K562 (cell line): ENCODE measurements at regions not wholly inside any gene's neighbourhood (a gene's known extent, or its start where the extent isn't known, plus 50 kb on each side); places are given as distances from the start of the nearest gene placed in this dataset.

ENCODE experiments used
- CBX1 ChIP-seq: sonication (generic); IDR thresholded peaks from 2 replicates; pipeline ENCODE4 v1.6.1; 2016; ENCODE audit warnings: antibody characterized with exemption, low read depth, mild to moderate bottlenecking
- NONO ChIP-seq, 2 experiments: fragments of 200-400 bp in 1 of 2; fragments of 450-650 bp in 1 of 2; formaldehyde crosslinking in 1 of 2; IDR thresholded peaks; 2 replicates each; pipeline ENCODE4 v1.6.1; 2017; ENCODE audit warnings: low read depth in 2 of 2, mild to moderate bottlenecking in 2 of 2, moderate library complexity in 2 of 2, low read length in 1 of 2
- TBL1XR1 ChIP-seq, 2 experiments: IDR thresholded peaks; 2 replicates each; pipeline ENCODE4 v1.6.1; 2012; ENCODE audit warnings: improper control_type of control experiment in 2 of 2, low read length in 2 of 2, mild to moderate bottlenecking in 1 of 2
- TF ChIP-seq, protein P1 (sequence below): sonication (generic); formaldehyde crosslinking; IDR thresholded peaks from 2 replicates; pipeline ENCODE4 v1.9.0; 2022; ENCODE audit warnings: mild to moderate bottlenecking, missing genetic modification reagents
- TF ChIP-seq, protein P2 (sequence below), 3 experiments: IDR thresholded peaks in 2 of 3; conservative IDR thresholded peaks in 1 of 3; 2 replicates each; pipeline ENCODE4 v1.5.1; 2011 to 2012; ENCODE audit warnings: low read length in 3 of 3, mild to moderate bottlenecking in 3 of 3, control low read depth in 2 of 3, improper control_type of control experiment in 1 of 3, inconsistent platforms in 1 of 3, low read depth in 1 of 3, mixed read lengths in 1 of 3, moderate library complexity in 1 of 3; ENCODE audit not compliant: insufficient read depth in 2 of 3
- TF ChIP-seq, protein P3 (sequence below): fragments of 250-450 bp; sonication (Bioruptor Pico); IDR thresholded peaks from 2 replicates; pipeline ENCODE4 v1.8.0; 2021; ENCODE audit warnings: moderate library complexity, mild to moderate bottlenecking, inconsistent platforms
- TF ChIP-seq, protein P4 (sequence below): fragments of 450-650 bp; IDR thresholded peaks from 2 replicates; pipeline ENCODE4 v1.6.1; 2017; ENCODE audit warnings: mild to moderate bottlenecking, moderate library complexity

DNA sequence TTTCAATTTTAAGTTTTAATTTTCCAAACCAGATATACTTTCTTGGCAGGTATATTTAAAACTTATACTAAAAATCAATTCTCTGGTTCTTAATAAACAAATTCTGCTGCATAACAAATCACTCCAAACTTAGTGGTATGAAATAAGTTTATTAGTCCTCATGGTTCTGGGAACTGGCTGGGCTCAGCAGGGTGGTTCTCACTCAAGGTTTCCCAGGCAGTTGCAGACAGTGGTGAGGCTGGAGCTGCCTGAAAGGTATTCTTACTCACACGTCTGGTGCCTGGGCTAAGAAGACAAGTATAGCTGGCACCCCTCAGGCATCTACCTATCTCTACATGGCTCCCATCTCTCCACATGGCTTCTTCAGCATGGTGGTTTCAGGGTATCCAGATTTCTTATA lies 308.2 kb upstream of the CCDC196 start:
- TF ChIP-seq, protein P1, sequence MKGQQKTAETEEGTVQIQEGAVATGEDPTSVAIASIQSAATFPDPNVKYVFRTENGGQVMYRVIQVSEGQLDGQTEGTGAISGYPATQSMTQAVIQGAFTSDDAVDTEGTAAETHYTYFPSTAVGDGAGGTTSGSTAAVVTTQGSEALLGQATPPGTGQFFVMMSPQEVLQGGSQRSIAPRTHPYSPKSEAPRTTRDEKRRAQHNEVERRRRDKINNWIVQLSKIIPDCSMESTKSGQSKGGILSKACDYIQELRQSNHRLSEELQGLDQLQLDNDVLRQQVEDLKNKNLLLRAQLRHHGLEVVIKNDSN (CRISPR knock-in tag) = no peak
- TF ChIP-seq, protein P2, sequence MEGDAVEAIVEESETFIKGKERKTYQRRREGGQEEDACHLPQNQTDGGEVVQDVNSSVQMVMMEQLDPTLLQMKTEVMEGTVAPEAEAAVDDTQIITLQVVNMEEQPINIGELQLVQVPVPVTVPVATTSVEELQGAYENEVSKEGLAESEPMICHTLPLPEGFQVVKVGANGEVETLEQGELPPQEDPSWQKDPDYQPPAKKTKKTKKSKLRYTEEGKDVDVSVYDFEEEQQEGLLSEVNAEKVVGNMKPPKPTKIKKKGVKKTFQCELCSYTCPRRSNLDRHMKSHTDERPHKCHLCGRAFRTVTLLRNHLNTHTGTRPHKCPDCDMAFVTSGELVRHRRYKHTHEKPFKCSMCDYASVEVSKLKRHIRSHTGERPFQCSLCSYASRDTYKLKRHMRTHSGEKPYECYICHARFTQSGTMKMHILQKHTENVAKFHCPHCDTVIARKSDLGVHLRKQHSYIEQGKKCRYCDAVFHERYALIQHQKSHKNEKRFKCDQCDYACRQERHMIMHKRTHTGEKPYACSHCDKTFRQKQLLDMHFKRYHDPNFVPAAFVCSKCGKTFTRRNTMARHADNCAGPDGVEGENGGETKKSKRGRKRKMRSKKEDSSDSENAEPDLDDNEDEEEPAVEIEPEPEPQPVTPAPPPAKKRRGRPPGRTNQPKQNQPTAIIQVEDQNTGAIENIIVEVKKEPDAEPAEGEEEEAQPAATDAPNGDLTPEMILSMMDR (IDR thresholded peaks at IDR 0.05 in 2 of 3, conservative IDR thresholded peaks at IDR 0.05 in 1 of 3; ENCODE audit: insufficient read depth in 2 of 3, low read depth in 1 of 3, low read length in 3 of 3) = no peak
- TF ChIP-seq TBL1XR1 (IDR thresholded peaks at IDR 0.05; ENCODE audit: low read length in 2 of 2) (no peak), CBX1 (no peak), NONO (IDR thresholded peaks at IDR 0.05; ENCODE audit: low read depth in 2 of 2, low read length in 1 of 2) (no peak)
- TF ChIP-seq, protein P3, sequence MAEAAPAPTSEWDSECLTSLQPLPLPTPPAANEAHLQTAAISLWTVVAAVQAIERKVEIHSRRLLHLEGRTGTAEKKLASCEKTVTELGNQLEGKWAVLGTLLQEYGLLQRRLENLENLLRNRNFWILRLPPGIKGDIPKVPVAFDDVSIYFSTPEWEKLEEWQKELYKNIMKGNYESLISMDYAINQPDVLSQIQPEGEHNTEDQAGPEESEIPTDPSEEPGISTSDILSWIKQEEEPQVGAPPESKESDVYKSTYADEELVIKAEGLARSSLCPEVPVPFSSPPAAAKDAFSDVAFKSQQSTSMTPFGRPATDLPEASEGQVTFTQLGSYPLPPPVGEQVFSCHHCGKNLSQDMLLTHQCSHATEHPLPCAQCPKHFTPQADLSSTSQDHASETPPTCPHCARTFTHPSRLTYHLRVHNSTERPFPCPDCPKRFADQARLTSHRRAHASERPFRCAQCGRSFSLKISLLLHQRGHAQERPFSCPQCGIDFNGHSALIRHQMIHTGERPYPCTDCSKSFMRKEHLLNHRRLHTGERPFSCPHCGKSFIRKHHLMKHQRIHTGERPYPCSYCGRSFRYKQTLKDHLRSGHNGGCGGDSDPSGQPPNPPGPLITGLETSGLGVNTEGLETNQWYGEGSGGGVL (CRISPR knock-in tag) = no peak
- TF ChIP-seq, protein P4, sequence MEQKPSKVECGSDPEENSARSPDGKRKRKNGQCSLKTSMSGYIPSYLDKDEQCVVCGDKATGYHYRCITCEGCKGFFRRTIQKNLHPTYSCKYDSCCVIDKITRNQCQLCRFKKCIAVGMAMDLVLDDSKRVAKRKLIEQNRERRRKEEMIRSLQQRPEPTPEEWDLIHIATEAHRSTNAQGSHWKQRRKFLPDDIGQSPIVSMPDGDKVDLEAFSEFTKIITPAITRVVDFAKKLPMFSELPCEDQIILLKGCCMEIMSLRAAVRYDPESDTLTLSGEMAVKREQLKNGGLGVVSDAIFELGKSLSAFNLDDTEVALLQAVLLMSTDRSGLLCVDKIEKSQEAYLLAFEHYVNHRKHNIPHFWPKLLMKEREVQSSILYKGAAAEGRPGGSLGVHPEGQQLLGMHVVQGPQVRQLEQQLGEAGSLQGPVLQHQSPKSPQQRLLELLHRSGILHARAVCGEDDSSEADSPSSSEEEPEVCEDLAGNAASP = no peak
